HepG2 (cell line): ENCODE measurements at regions not wholly inside any gene's neighbourhood (a gene's known extent, or its start where the extent isn't known, plus 50 kb on each side); places are given as distances from the start of the nearest gene placed in this dataset.

Experiments used
- ATAC-seq: fragments of 200-7000 bp; cut with Tn5 transposase; 3 replicates; pipeline ENCODE4 v1.9.1; 2020; ENCODE audit warnings: mild to moderate bottlenecking, moderate library complexity
- BruUV-seq: library from RNA; stranded (reverse); fragments of 400-500 nt; replicated peaks from 2 replicates; lab custom pipeline; 2021; lab: Mats Ljungman, UMichigan
- CTCF ChIA-PET: fragments of 300-600 bp; formaldehyde crosslinking; extraction: SDS; loops from one replicate; lab custom pipeline; 2021; ENCODE audit warnings: low total read pairs, inconsistent platforms, low intra/inter-chr PET ratio; lab: Yijun Ruan, JAX
- POLR2A ChIA-PET: fragments of 350-600 bp; sonication (Branson Sonifier 250); formaldehyde crosslinking; loops from one replicate; lab custom pipeline; 2020; ENCODE audit warnings: antibody characterized with exemption, inconsistent platforms; lab: Yijun Ruan, JAX
- DNase-seq: peaks from one replicate; pipeline ENCODE4 v3.0.0-alpha.2; 2015; ENCODE audit warnings: low spot score
- FAIRE-seq: peaks from 3 replicates; lab custom pipeline; 2011; peaks lifted over from hg19 to GRCh38; lab: Jason Lieb, UNC
- H2AFZ ChIP-seq: one replicate; pipeline ENCODE4 v1.6.1; 2011; ENCODE audit warnings: low read length, inconsistent platforms
- H3K27ac ChIP-seq: fragments of 300-600 bp; 3 replicates; pipeline ENCODE4 v1.8.0; 2011; ENCODE audit warnings: mixed run types, mild to moderate bottlenecking, mixed read lengths, low read length, inconsistent platforms; ENCODE audit not compliant: insufficient read depth; ENCODE audit errors: extremely low read length
- H3K27me3 ChIP-seq, 2 experiments: fragments of 200-600 bp in 1 of 2; 2 replicates in 1 of 2; 3 replicates in 1 of 2; pipeline versions ENCODE4 v1.6.0 to v1.8.0; 2011; ENCODE audit warnings: low read length in 2 of 2, mild to moderate bottlenecking in 2 of 2, moderate library complexity in 2 of 2, inconsistent platforms in 1 of 2; ENCODE audit not compliant: insufficient read depth in 2 of 2, control insufficient read depth in 1 of 2
- H3K36me3 ChIP-seq, 2 experiments: fragments of 200-600 bp in 1 of 2; replicated peaks in 1 of 2; 2 replicates in 1 of 2; 3 replicates in 1 of 2; pipeline versions ENCODE4 v1.5.1 to v1.8.0; 2011; ENCODE audit warnings: low read length in 2 of 2, inconsistent platforms in 1 of 2; ENCODE audit not compliant: insufficient read depth in 2 of 2, control insufficient read depth in 1 of 2
- H3K4me1 ChIP-seq: 2 replicates; pipeline ENCODE4 v1.5.1; 2012; ENCODE audit warnings: low read length, inconsistent platforms; ENCODE audit not compliant: insufficient read depth
- H3K4me2 ChIP-seq: 2 replicates; pipeline ENCODE4 v1.6.0; 2011; ENCODE audit warnings: low read depth, low read length, inconsistent platforms
- H3K4me3 ChIP-seq, 3 experiments: fragments of 200-600 bp in 1 of 3; sonication (generic), shearing (Covaris generic) in 1 of 3; replicated peaks in 1 of 3; 2 replicates each; pipeline ENCODE4 v1.5.1; 2011 to 2016; ENCODE audit warnings: low read length in 3 of 3, inconsistent platforms in 2 of 3, low read depth in 2 of 3, mild to moderate bottlenecking in 2 of 3, control low read depth in 1 of 3, mixed read lengths in 1 of 3; ENCODE audit not compliant: insufficient read depth in 1 of 3
- H3K79me2 ChIP-seq: one replicate; pipeline ENCODE4 v1.6.1; 2011; ENCODE audit warnings: low read length, inconsistent platforms; ENCODE audit not compliant: insufficient read depth
- H3K9ac ChIP-seq: 2 replicates; pipeline ENCODE4 v1.6.0; 2011; ENCODE audit warnings: mild to moderate bottlenecking, low read depth, low read length, inconsistent platforms; ENCODE audit not compliant: insufficient read depth
- H3K9me3 ChIP-seq: 2 replicates; pipeline ENCODE4 v1.5.1; 2012; ENCODE audit warnings: mild to moderate bottlenecking, low read length
- H4K20me1 ChIP-seq: 2 replicates; pipeline ENCODE4 v1.6.0; 2011; ENCODE audit warnings: inconsistent platforms, mild to moderate bottlenecking, low read length, moderate library complexity; ENCODE audit not compliant: insufficient read depth
- MAF1 ChIP-seq: sonication (generic); formaldehyde crosslinking; IDR thresholded peaks from 2 replicates; pipeline ENCODE4 v1.5.0; 2020; ENCODE audit warnings: missing genetic modification reagents, borderline replicate concordance
- SRSF4 ChIP-seq: fragments of 200-400 bp; formaldehyde crosslinking; IDR thresholded peaks from one replicate; pipeline ENCODE4 v1.6.1; 2018; ENCODE audit warnings: mild to moderate bottlenecking, low read depth, low read length, moderate library complexity; ENCODE audit not compliant: poor library complexity, severe bottlenecking
- STAG1 ChIP-seq: sonication (generic); formaldehyde crosslinking; IDR thresholded peaks from 2 replicates; pipeline ENCODE4 v1.4.0; 2020; ENCODE audit warnings: missing genetic modification reagents
- ZBTB7A ChIP-seq: sonication (generic); formaldehyde crosslinking; IDR thresholded peaks from 2 replicates; pipeline ENCODE4 v1.8.0; 2022; ENCODE audit warnings: mild to moderate bottlenecking, missing genetic modification reagents
- ZNF280B ChIP-seq: sonication (generic); formaldehyde crosslinking; IDR thresholded peaks from 2 replicates; pipeline ENCODE4 v1.5.0; 2020; ENCODE audit warnings: missing genetic modification reagents, mild to moderate bottlenecking, borderline replicate concordance
- ZNF788 ChIP-seq: sonication (generic); formaldehyde crosslinking; IDR thresholded peaks from 2 replicates; pipeline ENCODE4 v1.5.0; 2020; ENCODE audit warnings: mild to moderate bottlenecking, missing genetic modification reagents, borderline replicate concordance
- ZNF841 ChIP-seq: sonication (generic); formaldehyde crosslinking; IDR thresholded peaks from 2 replicates; pipeline ENCODE4 v1.8.1; 2023; ENCODE audit warnings: missing genetic modification reagents, borderline replicate concordance
- WGBS: methylation state at CpG from one replicate; pipeline ENCODE4 v1.1.6; 2017; ENCODE audit warnings: low lambda C conversion rate; 5-methylcytosine and 5-hydroxymethylcytosine counted together
- in situ Hi-C: cut with HindIII; loops from 2 replicates; pipeline ENCODE4 v1.10.0; 2017; ENCODE audit warnings: low pct_unique_long_range_greater_than_20kb; ENCODE audit not compliant: extremely low pct_ligation_motif_present
- intact Hi-C: fragments of 100-400 bp; cut with micrococcal nuclease; formaldehyde crosslinking; loops from one replicate; pipeline ENCODE4 v1.10.0; 2022; ENCODE audit not compliant: unreplicated experiment
- TF ChIP-seq, protein P1 (sequence below): fragments of 450-650 bp; IDR thresholded peaks from 2 replicates; pipeline ENCODE4 v1.6.1; 2017

GRCh38 chr16:54540525-54541180, 254.1 kb upstream of the IRX3 start (continued):
- TF ChIP-seq ZNF788 (CRISPR knock-in tag) (no peak), SRSF4 (no peak), ZNF280B (CRISPR knock-in tag) (no peak)
- TF ChIP-seq, protein P1, sequence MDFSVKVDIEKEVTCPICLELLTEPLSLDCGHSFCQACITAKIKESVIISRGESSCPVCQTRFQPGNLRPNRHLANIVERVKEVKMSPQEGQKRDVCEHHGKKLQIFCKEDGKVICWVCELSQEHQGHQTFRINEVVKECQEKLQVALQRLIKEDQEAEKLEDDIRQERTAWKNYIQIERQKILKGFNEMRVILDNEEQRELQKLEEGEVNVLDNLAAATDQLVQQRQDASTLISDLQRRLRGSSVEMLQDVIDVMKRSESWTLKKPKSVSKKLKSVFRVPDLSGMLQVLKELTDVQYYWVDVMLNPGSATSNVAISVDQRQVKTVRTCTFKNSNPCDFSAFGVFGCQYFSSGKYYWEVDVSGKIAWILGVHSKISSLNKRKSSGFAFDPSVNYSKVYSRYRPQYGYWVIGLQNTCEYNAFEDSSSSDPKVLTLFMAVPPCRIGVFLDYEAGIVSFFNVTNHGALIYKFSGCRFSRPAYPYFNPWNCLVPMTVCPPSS: no peak

GRCh38 chr16:54538276-54538675, 251.7 kb upstream of the IRX3 start:
- POLR2A ChIA-PET: no interaction called here
- Histone ChIP-seq H3K9me3 (peaks cover 3% of the 10 kb centered on the region), H3K9ac (no peak overlapping the region), H3K4me2 (no peak overlapping the region), H3K27me3 (peaks cover 0 to 28% of the 10 kb centered on the region in 2 experiments; a peak in 3 of 5 replicates), H4K20me1 (no peaks in the 10 kb centered on the region), H3K4me3 (no peak overlapping the region), H2AFZ (no peak overlapping the region), H3K36me3 (no peaks in the 10 kb centered on the region), H3K79me2 (no peaks in the 10 kb centered on the region), H3K4me1 (no peaks in the 10 kb centered on the region), H3K27ac (no peak overlapping the region)
- ATAC-seq (no peak), FAIRE-seq (no peak), DNase-seq (no peak)
- no TSS peak for BruUV-seq
- 14% methylated on average over 3 of the region's 3 CpGs for WGBS
- CTCF ChIA-PET: interaction anchor here (1.3 kb wide), 1 partner anchor 484 kb away, joined by 4 read pairs; no protein-coding TSS in a partner anchor
- TF ChIP-seq ZNF841 (CRISPR knock-in tag): no peak
- no peak for TF ChIP-seq MAF1 (CRISPR knock-in tag)
- TF ChIP-seq ZBTB7A (CRISPR knock-in tag): no peak
- peak; percentile 25; the same call in 1 of the 2 replicates for TF ChIP-seq STAG1 (CRISPR knock-in tag)
- in situ Hi-C loops: no loop called here
- intact Hi-C loops: no loop called here
